ENCODE measurements at regions not wholly inside any gene's neighbourhood (a gene's known extent, or its start where the extent isn't known, plus 50 kb on each side); places are given as distances from the start of the nearest gene placed in this dataset.

DNA sequence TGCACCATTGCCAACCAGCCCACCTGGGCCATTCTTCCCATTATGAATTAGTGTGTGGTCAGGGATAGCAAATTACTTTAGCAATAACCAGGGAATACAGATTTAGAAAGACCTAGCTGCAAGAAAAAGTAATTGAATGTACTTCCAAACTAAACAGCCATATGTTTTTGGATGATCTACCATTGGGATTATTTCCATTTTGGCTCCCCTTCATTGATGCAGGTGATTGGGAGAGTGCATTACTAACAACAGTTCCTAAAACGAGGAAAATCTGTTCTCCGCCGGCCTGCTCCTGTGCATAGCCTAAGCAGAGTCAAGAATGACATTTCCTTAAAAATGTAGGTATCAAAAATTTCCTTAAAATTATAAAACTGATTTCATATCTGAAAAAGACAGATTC, 58.5 kb downstream of the MAIP1 start:
- intact Hi-C loops (cut with DNase I): no loop called here
- ATAC-seq: no peak
- DNase-seq (ENCODE audit: low spot score): no peak

GRCh38 chr2:200021449-200022114, 66.2 kb downstream of the MAIP1 start:
- intact Hi-C loops (cut with DNase I): no loop called here
- DNase-seq (ENCODE audit: low spot score): no peak
- no peak for ATAC-seq

DNA sequence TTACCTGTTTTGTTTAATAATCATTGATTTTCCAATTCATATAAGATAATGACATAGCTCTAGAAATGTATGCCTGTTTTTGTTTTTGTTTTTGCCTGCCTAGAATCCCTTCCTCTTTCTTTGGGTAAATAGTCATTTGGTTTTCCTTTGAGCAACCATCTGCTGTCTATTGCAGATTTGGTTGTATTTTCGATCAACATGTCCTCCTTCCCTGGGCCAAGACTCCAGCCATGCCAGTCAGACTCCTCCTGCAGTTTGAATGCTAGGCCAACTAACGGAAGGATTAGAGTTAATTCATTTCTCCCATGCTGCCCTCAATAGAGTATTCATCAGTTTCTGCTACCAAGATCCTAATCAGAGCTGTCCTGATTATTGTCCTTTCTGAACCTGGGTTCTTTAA, 67.1 kb downstream of the MAIP1 start:
- intact Hi-C loops (cut with DNase I): no loop called here
- DNase-seq (ENCODE audit: low spot score): no peak
- ATAC-seq: no peak

- intact Hi-C loops (cut with DNase I): no loop called here
- no peak for ATAC-seq
- no peak for DNase-seq (ENCODE audit: low spot score)
These were observed 68.2 kb downstream of the MAIP1 start for GRCh38 chr2:200023570-200023969.

GRCh38 chr2:200025717-200026116, 70.3 kb downstream of the MAIP1 start:
- DNase-seq (ENCODE audit: low spot score) (no peak), ATAC-seq (no peak)
- intact Hi-C loops (cut with DNase I): no loop called here

DNA sequence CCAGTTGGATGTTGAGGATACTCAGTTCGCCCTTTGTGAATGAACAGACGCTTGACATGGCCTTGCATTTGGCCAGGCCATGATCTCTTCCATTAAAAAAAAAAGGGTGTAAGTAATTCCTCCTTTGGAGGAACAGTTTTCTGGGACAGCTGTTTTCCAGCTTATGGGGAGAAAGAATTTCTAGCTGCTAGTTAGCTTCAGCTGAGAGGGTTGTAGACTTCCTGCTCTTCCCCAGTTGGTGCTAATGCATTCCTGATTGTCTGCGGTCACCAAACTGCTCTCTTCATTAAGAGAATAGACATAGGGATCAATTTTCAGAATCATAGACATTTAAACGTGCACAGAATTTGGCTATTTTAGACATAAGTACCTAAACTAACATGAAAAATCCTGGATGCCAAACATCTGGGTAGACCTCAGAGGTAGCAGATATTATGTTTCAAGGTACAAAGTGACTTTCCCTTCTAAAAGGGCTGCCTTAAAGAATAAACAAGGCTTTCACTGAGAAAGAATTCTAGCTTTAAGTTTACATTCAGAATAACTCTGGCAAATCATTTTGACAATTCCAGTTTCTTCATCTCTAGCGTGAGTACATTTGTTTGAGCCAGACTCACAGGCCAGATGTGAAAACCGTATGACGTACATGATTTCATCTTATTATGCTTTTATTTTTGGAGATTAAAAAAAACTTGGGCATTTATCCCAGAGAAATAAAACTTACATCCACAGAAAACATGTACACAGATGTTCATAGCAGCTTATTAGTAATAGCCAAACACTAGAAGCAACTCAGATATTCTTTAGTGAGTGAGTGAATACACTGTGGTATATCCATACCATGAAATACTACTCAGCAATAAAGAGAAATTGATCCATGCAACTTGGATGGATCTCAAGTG, 71.2 kb downstream of the MAIP1 start:
- ATAC-seq: peak; percentile 75
- no peak for DNase-seq (ENCODE audit: low spot score)
- intact Hi-C loops (cut with DNase I): no loop called here

DNA sequence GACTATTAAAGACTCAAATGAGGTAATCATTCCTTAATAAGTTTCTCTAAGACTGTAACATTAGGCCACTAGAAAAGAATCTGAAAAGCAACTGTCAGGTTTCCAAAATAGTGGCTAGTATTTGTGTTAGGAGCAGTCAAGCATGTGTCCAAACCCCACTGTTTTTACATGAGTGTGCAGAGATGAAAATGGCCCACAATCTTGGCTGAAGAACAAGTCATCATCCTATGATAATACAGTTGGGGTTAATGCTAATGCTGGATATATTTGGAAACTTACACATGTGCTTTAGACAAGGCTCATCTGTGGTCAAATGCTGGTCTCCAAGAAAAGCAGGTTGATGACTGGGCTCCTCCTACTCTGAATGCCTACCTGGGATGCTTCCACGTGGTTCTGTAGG, 73.6 kb downstream of the MAIP1 start:
- DNase-seq (ENCODE audit: low spot score) (no peak), ATAC-seq (no peak)
- intact Hi-C loops (cut with DNase I): no loop called here

GRCh38 chr2:200032895-200033294, 77.5 kb downstream of the MAIP1 start:
- intact Hi-C loops (cut with DNase I): no loop called here
- DNase-seq (ENCODE audit: low spot score): no peak
- ATAC-seq: no peak

DNA sequence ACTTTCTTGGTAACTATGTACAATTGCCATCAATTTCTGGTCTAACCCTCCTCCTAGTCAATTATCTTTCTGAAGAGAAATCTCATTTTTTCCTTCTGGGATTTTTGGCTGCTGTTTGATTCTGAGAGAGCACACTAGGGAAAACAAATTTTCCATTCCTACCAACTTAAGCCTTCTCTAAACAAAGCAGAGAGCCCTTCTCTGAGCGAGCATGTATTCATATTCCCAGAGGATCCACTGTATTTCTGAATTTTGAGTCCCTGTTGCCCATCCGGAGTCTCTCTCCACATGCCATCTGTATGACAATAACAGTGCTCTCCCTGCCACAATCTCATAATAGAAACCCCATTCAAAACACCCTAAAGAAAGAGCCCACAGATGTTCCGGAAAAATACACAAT, 78.5 kb downstream of the MAIP1 start:
- intact Hi-C loops (cut with DNase I): no loop called here
- ATAC-seq (no peak), DNase-seq (ENCODE audit: low spot score) (no peak)

- DNase-seq (ENCODE audit: low spot score) (no peak), ATAC-seq (no peak)
- intact Hi-C loops (cut with DNase I): no loop called here
These were observed 79.4 kb downstream of the MAIP1 start for GRCh38 chr2:200034816-200035215.

DNA sequence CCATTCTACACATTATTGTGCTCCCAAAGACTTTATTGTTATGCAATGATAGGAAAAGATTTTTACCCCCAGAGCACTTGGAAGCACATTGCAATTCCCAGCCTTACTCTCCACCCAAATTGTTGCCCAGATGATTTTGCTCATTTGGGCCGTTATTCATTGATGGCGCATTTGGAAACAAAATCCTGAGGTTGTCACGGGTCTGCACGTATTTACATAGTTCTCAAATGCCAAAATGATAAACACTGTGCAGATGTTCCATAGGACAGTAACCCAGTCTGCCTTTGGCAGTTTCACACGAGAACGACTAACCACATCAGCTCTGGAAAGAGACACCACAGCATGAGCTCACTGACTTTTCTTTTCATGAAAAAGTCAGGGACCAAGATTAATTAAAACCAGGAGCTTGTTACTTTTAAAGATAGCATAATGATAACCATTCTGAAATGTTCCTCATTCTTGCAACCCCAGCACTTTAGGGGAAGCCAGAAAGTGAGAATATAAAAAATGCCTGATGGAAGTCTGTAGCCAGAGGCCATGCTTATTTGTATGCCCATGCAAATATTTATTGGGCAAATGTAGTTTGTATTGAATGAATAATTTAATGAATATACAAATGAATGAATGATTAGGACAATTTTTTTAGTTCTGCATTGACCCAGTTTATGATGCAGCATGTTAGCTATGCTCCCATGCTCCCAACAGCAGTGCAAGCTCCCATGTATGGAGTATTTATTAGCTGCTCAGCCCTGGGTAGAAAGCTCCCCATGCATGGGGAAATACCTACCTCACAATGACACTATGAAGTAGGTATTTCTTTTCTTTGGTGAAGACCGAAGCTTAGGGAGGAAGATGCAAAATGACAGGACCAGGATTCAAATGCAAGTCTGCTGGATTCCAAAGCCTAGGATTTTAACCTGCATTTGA, 84.6 kb downstream of the MAIP1 start:
- DNase-seq (ENCODE audit: low spot score) (no peak), ATAC-seq (peak; percentile 57)
- intact Hi-C loops (cut with DNase I): no loop called here

- intact Hi-C loops (cut with DNase I): no loop called here
- ATAC-seq (no peak), DNase-seq (ENCODE audit: low spot score) (no peak)
These were observed 85.4 kb downstream of the MAIP1 start for GRCh38 chr2:200040831-200041230.

GRCh38 chr2:200041639-200042038, 86.3 kb downstream of the MAIP1 start:
- intact Hi-C loops (cut with DNase I): no loop called here
- no peak for DNase-seq (ENCODE audit: low spot score)
- no peak for ATAC-seq

DNA sequence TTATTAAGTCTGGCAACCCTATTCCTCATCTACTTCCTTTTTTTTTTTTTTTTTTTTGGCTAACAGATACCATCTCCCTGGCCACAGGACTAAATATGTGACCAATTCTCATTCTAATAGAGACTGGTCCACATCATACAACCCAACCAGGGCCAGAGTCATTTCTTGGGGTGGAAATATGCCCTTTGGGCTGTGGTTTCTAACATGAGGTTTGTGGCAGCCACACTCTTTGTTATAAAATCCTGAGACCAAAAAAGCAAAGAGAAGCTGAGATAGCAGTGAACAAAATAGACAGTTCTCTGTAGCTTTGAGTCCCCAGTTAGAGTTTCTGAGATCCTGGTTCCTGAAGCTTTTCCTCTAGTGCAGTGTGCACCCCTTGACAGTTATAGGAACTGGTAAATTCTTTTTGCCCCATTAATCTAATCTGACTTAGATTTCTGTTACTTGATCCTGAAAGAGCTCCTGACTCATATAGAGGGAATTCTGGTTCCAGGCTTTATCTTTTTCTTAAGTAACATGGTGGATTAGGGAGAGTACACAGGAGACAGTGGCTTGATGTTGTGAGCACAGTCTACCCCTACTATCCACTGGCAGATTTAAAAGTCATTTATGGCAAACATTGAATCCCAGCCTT, 86.8 kb downstream of the MAIP1 start:
- intact Hi-C loops (cut with DNase I): no loop called here
- no peak for ATAC-seq
- no peak for DNase-seq (ENCODE audit: low spot score)

DNA sequence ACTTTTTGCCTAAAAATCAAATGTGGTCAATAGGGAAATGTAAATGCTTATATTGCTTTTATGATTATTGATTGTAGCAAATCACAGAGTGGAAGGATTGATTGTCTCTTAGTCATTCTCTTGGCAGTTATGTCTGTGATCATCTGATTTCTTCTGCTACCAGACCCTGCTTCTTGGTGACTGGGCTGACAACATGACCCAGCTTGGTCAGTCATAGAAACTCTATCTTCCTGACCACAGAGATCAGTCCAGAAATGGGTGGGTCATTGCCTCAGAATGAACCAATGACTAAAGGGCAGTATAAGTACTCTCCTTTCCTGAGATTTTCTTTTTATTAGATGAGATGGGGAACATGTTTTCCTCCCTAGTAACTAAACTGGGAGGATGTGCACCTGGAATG, 87.6 kb downstream of the MAIP1 start:
- no peak for ATAC-seq
- no peak for DNase-seq (ENCODE audit: low spot score)
- intact Hi-C loops (cut with DNase I): no loop called here

- ATAC-seq (no peak), DNase-seq (ENCODE audit: low spot score) (no peak)
- intact Hi-C loops (cut with DNase I): no loop called here
These were observed 89.1 kb downstream of the MAIP1 start for GRCh38 chr2:200044453-200044852.

GRCh38 chr2:200048421-200048820, 93.0 kb downstream of the MAIP1 start:
- intact Hi-C loops (cut with DNase I): no loop called here
- no peak for ATAC-seq
- DNase-seq (ENCODE audit: low spot score): no peak

DNA sequence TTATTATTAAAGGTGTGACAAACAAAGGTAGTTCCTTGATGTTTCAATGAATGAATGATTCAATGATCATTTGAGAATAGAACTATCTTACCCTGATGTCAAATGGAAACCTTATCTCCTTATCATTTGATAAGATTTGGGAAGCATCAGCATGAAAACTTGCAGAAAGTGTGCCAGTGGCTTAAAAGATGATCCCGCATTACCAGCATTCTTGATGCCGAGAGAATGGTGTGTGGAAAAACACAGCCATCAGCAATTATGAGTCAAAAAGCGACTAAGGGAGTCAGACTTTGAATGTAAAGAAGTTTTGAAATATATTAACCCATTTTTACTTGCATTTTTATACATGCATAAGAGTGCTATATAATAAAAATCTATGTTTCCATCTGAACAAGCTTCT, 93.7 kb downstream of the MAIP1 start:
- intact Hi-C loops (cut with DNase I): no loop called here
- ATAC-seq: no peak
- DNase-seq (ENCODE audit: low spot score): no peak

- DNase-seq (ENCODE audit: low spot score): no peak
- no peak for ATAC-seq
- intact Hi-C loops (cut with DNase I): no loop called here
These were observed 95.7 kb downstream of the MAIP1 start for GRCh38 chr2:200050921-200051610.
